GM12874 (cell line): ENCODE measurements at regions not wholly inside any gene's neighbourhood (a gene's known extent, or its start where the extent isn't known, plus 50 kb on each side); places are given as distances from the start of the nearest gene placed in this dataset.

ENCODE experiments used
- CTCF ChIP-seq: IDR thresholded peaks from 2 replicates; pipeline ENCODE4 v1.5.1; 2011; ENCODE audit warnings: low read depth, mild to moderate bottlenecking, control low read depth, low read length, moderate library complexity; ENCODE audit not compliant: insufficient read depth

GRCh38 chr1:190583862-190584261 lies 106.2 kb upstream of the BRINP3 start:
- no peak for TF ChIP-seq CTCF

- no peak for TF ChIP-seq CTCF
Observed at GRCh38 chr1:190588424-190588823, 110.8 kb upstream of the BRINP3 start.

- no peak for TF ChIP-seq CTCF
Observed at GRCh38 chr1:190595438-190595837, 117.8 kb upstream of the BRINP3 start.

- no peak for TF ChIP-seq CTCF
Observed at GRCh38 chr1:190597294-190597693, 119.6 kb upstream of the BRINP3 start.

- no peak for TF ChIP-seq CTCF
Observed at GRCh38 chr1:190599670-190600069, 122.0 kb upstream of the BRINP3 start.

- no peak for TF ChIP-seq CTCF
Observed at GRCh38 chr1:190602325-190602724, 124.7 kb upstream of the BRINP3 start.

- TF ChIP-seq CTCF: no peak
Observed at GRCh38 chr1:190608282-190608681, 130.6 kb upstream of the BRINP3 start.

- TF ChIP-seq CTCF: peak; percentile 30; the same call in 1 of the 2 replicates
Observed at GRCh38 chr1:190615818-190616217, 138.2 kb upstream of the BRINP3 start.
